Sigmoid colon (tissue), 6 donors: ENCODE measurements at regions not wholly inside any gene's neighbourhood (a gene's known extent, or its start where the extent isn't known, plus 50 kb on each side); places are given as distances from the start of the nearest gene placed in this dataset.

ENCODE experiments used
- DNase-seq: peaks from one replicate; pipeline ENCODE4 v3.0.0-alpha.2; 2019
- H3K27ac ChIP-seq, 4 donors: fragments of 200-600 bp; sonication (generic); one replicate each; pipeline ENCODE4 v1.5.1; 2016 to 2019; ENCODE audit warnings: mild to moderate bottlenecking in 1 of 4
- H3K27me3 ChIP-seq, 3 donors: fragments of 200-600 bp; sonication (generic); one replicate each; pipeline ENCODE4 v1.5.1; 2019; ENCODE audit warnings: mild to moderate bottlenecking in 1 of 3
- H3K36me3 ChIP-seq, 4 donors: fragments of 200-600 bp; sonication (generic); one replicate each; pipeline ENCODE4 v1.5.1; 2016 to 2019
- H3K4me1 ChIP-seq, 4 donors: fragments of 200-600 bp; sonication (generic); one replicate each; pipeline ENCODE4 v1.5.1; 2017 to 2019
- H3K4me3 ChIP-seq, 4 donors: fragments of 200-600 bp; sonication (generic); one replicate each; pipeline ENCODE4 v1.5.1; 2017 to 2019; ENCODE audit warnings: mild to moderate bottlenecking in 2 of 4, moderate library complexity in 1 of 4
- H3K9me3 ChIP-seq, 4 donors: fragments of 200-600 bp in 3 of 4; sonication (generic) in 3 of 4; one replicate each; pipeline versions ENCODE4 v1.5.1 to v1.6.1; 2013 to 2019
- CTCF ChIP-seq, 4 experiments: fragments of 450-650 bp in 3 of 4; fragments of 200-600 bp in 1 of 4; IDR thresholded peaks; one replicate each; pipeline ENCODE4 v1.5.1; 2016 to 2019; ENCODE audit warnings: antibody characterized with exemption in 4 of 4, mild to moderate bottlenecking in 3 of 4, moderate library complexity in 2 of 4
- EP300 ChIP-seq, 4 donors: sonication (generic); formaldehyde crosslinking; IDR thresholded peaks; one replicate each; pipeline ENCODE4 v1.6.1; 2017; ENCODE audit warnings: antibody characterized with exemption in 4 of 4
- POLR2A ChIP-seq, 2 donors: fragments of 450-650 bp; IDR thresholded peaks; one replicate each; pipeline ENCODE4 v1.6.1; 2016; ENCODE audit warnings: antibody characterized with exemption in 2 of 2, mild to moderate bottlenecking in 2 of 2, moderate library complexity in 2 of 2
- POLR2AphosphoS5 ChIP-seq, 4 donors: sonication (generic); formaldehyde crosslinking; IDR thresholded peaks; one replicate each; pipeline ENCODE4 v1.6.1; 2017; ENCODE audit warnings: antibody characterized with exemption in 4 of 4
- WGBS, 2 donors: extraction: QIAGEN DNeasy Blood & Tissue Kit; methylation state at CpG; one replicate each; pipeline ENCODE4 v1.1.7; 2013; 5-methylcytosine and 5-hydroxymethylcytosine counted together
- intact Hi-C: fragments of 100-400 bp; cut with DNase I; formaldehyde crosslinking; loops from one replicate; pipeline ENCODE4 v1.15.1; 2023
- donor health status: healthy with polysubstance abuse.
- donor health status: healthy.

GRCh38 chr2:47271054-47272000 is 95.0 kb upstream of the CALM2 start:
- TF ChIP-seq CTCF (IDR thresholded peaks at IDR 0.05), result no peak
- TF ChIP-seq EP300 (IDR thresholded peaks at IDR 0.05), result no peak
- no peak for TF ChIP-seq POLR2A (IDR thresholded peaks at IDR 0.05)
- no peak for TF ChIP-seq POLR2AphosphoS5 (IDR thresholded peaks at IDR 0.05)
- H3K9me3 ChIP-seq, result no peaks in the 10 kb centered on the region
- DNase-seq, result no peak
- 43 to 77% methylated on average over 9 of the region's 9 CpGs for WGBS, 2 donors
- intact Hi-C loops, result loop anchor here (5.0 kb wide), 1 partner anchor 39 kb away; no protein-coding TSS in a partner anchor
- peak overlapping the region; percentile 56 to 82 (median 79) for H3K27ac ChIP-seq
- H3K4me1 ChIP-seq, result peaks cover 3 to 46% (median 37%) of the 10 kb centered on the region in 4 donors
- no peak overlapping the region for H3K4me3 ChIP-seq
- no peaks in the 10 kb centered on the region for H3K36me3 ChIP-seq
- H3K27me3 ChIP-seq, result no peaks in the 10 kb centered on the region

DNA sequence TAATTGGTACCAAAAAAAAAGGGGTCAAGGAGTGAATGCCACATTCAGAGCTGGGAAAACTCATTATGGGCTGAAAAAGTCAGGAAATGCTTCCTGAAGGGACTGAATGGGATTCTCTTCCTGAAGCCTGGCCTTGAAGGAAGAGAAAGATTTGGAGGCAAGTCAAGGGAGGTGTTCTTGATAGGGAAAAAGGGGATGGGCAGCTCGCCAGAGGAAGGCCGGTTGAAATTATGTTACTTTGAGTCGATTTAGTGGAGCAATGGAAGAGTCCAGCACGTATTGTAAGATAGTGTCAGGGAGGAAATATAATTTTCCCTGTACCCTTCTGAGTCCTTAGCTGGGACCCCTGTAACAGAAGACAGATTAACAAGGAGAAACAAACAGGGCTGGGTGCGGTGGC is 94.1 kb upstream of the CALM2 start:
- Histone ChIP-seq H3K36me3 (no peaks in the 10 kb centered on the region), H3K4me1 (peaks cover 3 to 46% (median 37%) of the 10 kb centered on the region in 4 donors), H3K9me3 (no peaks in the 10 kb centered on the region), H3K27me3 (no peaks in the 10 kb centered on the region), H3K27ac (peak overlapping the region in 3 of 4 donors; percentile 21 to 77 (median 64)), H3K4me3 (no peak overlapping the region)
- intact Hi-C loops, result loop anchor here (5.0 kb wide), 1 partner anchor 38 kb away; no protein-coding TSS in a partner anchor
- DNase-seq, result no peak
- no peak for TF ChIP-seq POLR2A (IDR thresholded peaks at IDR 0.05)
- 67 to 87% methylated on average over 5 of the region's 5 CpGs for WGBS, 2 donors

GRCh38 chr2:47269316-47270232 is 93.3 kb upstream of the CALM2 start:
- intact Hi-C loops, result loop anchor here (5.0 kb wide), 1 partner anchor 37 kb away; no protein-coding TSS in a partner anchor
- no peak for TF ChIP-seq EP300 (IDR thresholded peaks at IDR 0.05)
- TF ChIP-seq POLR2AphosphoS5 (IDR thresholded peaks at IDR 0.05), result peak in 3 of 4 donors; percentile 34 to 63 (median 61)

DNA sequence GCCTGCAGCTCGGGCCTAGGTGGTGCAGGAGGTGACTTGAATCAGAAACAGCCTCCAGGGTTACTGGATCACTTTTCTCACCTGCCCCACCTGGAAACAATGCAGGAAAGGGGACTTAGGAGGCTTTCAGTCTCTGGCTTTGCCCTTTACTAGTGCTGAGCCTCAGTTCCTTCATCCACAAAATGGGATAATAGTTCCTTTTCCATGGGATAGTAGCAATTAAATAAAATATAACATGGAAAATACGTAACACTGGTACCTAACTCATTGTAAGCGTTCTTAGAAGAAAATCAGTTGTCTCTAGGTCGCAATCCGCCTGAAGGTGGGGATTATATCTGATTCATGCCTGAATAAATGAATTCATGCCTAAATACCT is 91.4 kb upstream of the CALM2 start:
- TF ChIP-seq CTCF (IDR thresholded peaks at IDR 0.05) (no peak), EP300 (IDR thresholded peaks at IDR 0.05) (no peak), POLR2AphosphoS5 (IDR thresholded peaks at IDR 0.05) (no peak), POLR2A (IDR thresholded peaks at IDR 0.05) (no peak)
- Histone ChIP-seq H3K27ac (no peak overlapping the region), H3K9me3 (no peaks in the 10 kb centered on the region), H3K27me3 (no peaks in the 10 kb centered on the region), H3K4me1 (peaks cover 3 to 27% (median 21%) of the 10 kb centered on the region in 4 donors), H3K4me3 (no peak overlapping the region), H3K36me3 (no peaks in the 10 kb centered on the region)
- DNase-seq, result no peak
- 90 to 93% methylated on average over 5 of the region's 5 CpGs for WGBS, 2 donors
- intact Hi-C loops, result no loop called here

More at GRCh38 chr2:47269316-47270232, 93.3 kb upstream of the CALM2 start:
- Histone ChIP-seq H3K27ac (peak overlapping the region; percentile 51 to 77 (median 62)), H3K4me3 (no peak overlapping the region), H3K27me3 (no peaks in the 10 kb centered on the region), H3K9me3 (no peaks in the 10 kb centered on the region), H3K4me1 (peaks cover 3 to 46% (median 34%) of the 10 kb centered on the region in 4 donors), H3K36me3 (no peaks in the 10 kb centered on the region)
- peak; percentile 82 for DNase-seq
- 22 to 59% methylated on average over 5 of the region's 5 CpGs for WGBS, 2 donors

DNA sequence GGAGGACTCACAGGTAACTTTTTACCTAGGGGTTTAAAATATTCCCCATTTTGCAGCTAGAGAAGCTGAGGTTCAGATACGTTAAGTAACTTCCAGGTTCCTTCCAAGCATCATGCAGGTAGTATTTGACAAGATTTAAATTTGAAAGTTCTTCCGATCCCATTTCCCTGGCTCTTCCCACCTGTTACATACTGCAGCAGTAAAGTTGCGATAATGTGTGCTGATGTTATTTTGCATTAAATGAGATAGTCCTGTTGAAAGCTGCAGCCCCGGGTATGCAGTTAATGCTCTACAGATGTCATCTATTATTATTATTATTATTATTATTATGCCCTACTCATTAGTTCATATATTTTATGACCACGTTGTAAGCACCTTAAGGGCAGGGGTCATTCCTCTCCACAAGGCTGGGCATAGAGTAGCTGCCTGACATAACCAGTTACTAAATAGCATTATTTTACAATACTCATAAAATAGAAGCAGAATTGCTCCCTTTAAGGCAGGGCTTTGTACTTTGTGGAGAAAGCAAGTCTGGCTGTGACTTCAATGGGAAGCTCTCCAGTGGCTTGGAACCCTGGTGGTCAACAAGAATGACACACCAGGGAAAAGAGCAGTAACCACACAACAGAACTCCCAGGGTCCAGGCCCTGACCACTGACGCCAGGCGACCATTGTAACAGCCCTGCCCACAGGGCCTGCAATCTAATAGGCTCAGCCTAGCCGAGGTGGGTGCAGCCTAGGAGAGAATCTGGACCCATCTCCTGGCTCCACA is 90.8 kb upstream of the CALM2 start:
- TF ChIP-seq EP300 (IDR thresholded peaks at IDR 0.05) (no peak), POLR2A (IDR thresholded peaks at IDR 0.05) (no peak), CTCF (IDR thresholded peaks at IDR 0.05) (no peak), POLR2AphosphoS5 (IDR thresholded peaks at IDR 0.05) (no peak)
- Histone ChIP-seq H3K4me1 (peaks cover 1 to 22% (median 16%) of the 10 kb centered on the region in 4 donors), H3K27me3 (no peaks in the 10 kb centered on the region), H3K4me3 (no peak overlapping the region), H3K27ac (no peak overlapping the region), H3K9me3 (no peaks in the 10 kb centered on the region), H3K36me3 (no peaks in the 10 kb centered on the region)
- 68 to 90% methylated on average over 8 of the region's 8 CpGs for WGBS, 2 donors
- intact Hi-C loops, result no loop called here
- DNase-seq, result peak; percentile 34
